SK-N-MC (cell line): ENCODE measurements at regions not wholly inside any gene's neighbourhood (a gene's known extent, or its start where the extent isn't known, plus 50 kb on each side); places are given as distances from the start of the nearest gene placed in this dataset.

ENCODE experiments used
- EZH2 ChIP-seq: fragments of 200-600 bp; sonication (generic); IDR thresholded peaks from one replicate; pipeline ENCODE4 v1.6.1; 2017; ENCODE audit warnings: antibody characterized with exemption
- FOXP2 ChIP-seq: optimal IDR thresholded peaks from 2 replicates; pipeline ENCODE3; 2011; ENCODE audit warnings: mild to moderate bottlenecking, moderate library complexity; ENCODE audit not compliant: insufficient read depth; ENCODE audit errors: extremely low read length, control extremely low read depth
- POLR2AphosphoS5 ChIP-seq: IDR thresholded peaks from 2 replicates; pipeline ENCODE4 v1.6.1; 2012; ENCODE audit warnings: mild to moderate bottlenecking, low read depth, low read length, borderline replicate concordance

- no peak for TF ChIP-seq EZH2
- TF ChIP-seq POLR2AphosphoS5: no peak
- no peak for TF ChIP-seq FOXP2
Measured at GRCh38 chr14:38350102-38350501, 94.2 kb upstream of the CLEC14A start.
